B cell (primary cell): ENCODE measurements at regions not wholly inside any gene's neighbourhood (a gene's known extent, or its start where the extent isn't known, plus 50 kb on each side); places are given as distances from the start of the nearest gene placed in this dataset.

Source experiments
- CTCF ChIP-seq: fragments of 200-600 bp; IDR thresholded peaks from one replicate; pipeline ENCODE4 v1.8.0; 2022; ENCODE audit warnings: antibody characterized with exemption, mild to moderate bottlenecking
- EZH2 ChIP-seq: IDR thresholded peaks from 2 replicates; pipeline ENCODE4 v1.6.1; 2012; ENCODE audit warnings: borderline replicate concordance, low read depth, mild to moderate bottlenecking, moderate library complexity, low read length; ENCODE audit not compliant: insufficient read depth, poor library complexity, severe bottlenecking

- TF ChIP-seq CTCF (no peak), EZH2 (no peak)
Observed at GRCh38 chr18:68299906-68300305, 415.0 kb downstream of the TMX3 start.
